ENCODE measurements at regions not wholly inside any gene's neighbourhood (a gene's known extent, or its start where the extent isn't known, plus 50 kb on each side); places are given as distances from the start of the nearest gene placed in this dataset.

- H3K27ac ChIP-seq: no peak overlapping the region
- DNase-seq (ENCODE audit: low spot score): no peak
- H3K4me3 ChIP-seq: no peak overlapping the region
- no peak for TF ChIP-seq CTCF (IDR thresholded peaks at IDR 0.05)
Observed at GRCh38 chr4:132710971-132711370, 438.1 kb upstream of the PCDH10 start.

GRCh38 chr4:132737344-132737743 is 411.8 kb upstream of the PCDH10 start:
- no peak for DNase-seq (ENCODE audit: low spot score)
- TF ChIP-seq CTCF (IDR thresholded peaks at IDR 0.05): no peak
- no peak overlapping the region for H3K4me3 ChIP-seq
- no peak overlapping the region for H3K27ac ChIP-seq

- DNase-seq (ENCODE audit: low spot score): no peak
- H3K27ac ChIP-seq: no peak overlapping the region
- H3K4me3 ChIP-seq: no peak overlapping the region
- TF ChIP-seq CTCF (IDR thresholded peaks at IDR 0.05): no peak
Observed at GRCh38 chr4:132759199-132759780, 389.8 kb upstream of the PCDH10 start.

- no peak for TF ChIP-seq CTCF (IDR thresholded peaks at IDR 0.05)
- H3K4me3 ChIP-seq: no peak overlapping the region
- DNase-seq (ENCODE audit: low spot score): no peak
- no peak overlapping the region for H3K27ac ChIP-seq
Observed at GRCh38 chr4:132763465-132763864, 385.6 kb upstream of the PCDH10 start.

GRCh38 chr4:132767901-132768300 is 381.2 kb upstream of the PCDH10 start:
- TF ChIP-seq CTCF (IDR thresholded peaks at IDR 0.05): no peak
- no peak overlapping the region for H3K27ac ChIP-seq
- DNase-seq (ENCODE audit: low spot score): no peak
- H3K4me3 ChIP-seq: no peak overlapping the region

- DNase-seq (ENCODE audit: low spot score): no peak
- no peak for TF ChIP-seq CTCF (IDR thresholded peaks at IDR 0.05)
- Histone ChIP-seq H3K4me3 (no peak overlapping the region), H3K27ac (no peak overlapping the region)
Observed at GRCh38 chr4:132770776-132771175, 378.3 kb upstream of the PCDH10 start.

- TF ChIP-seq CTCF (IDR thresholded peaks at IDR 0.05): no peak
- DNase-seq (ENCODE audit: low spot score): no peak
Observed at GRCh38 chr4:132792310-132792709, 356.8 kb upstream of the PCDH10 start.

More at GRCh38 chr4:132792310-132792709, 356.8 kb upstream of the PCDH10 start:
- Histone ChIP-seq H3K27ac (no peak overlapping the region), H3K4me3 (no peak overlapping the region)

All from coronary artery (tissue), 2 donors.